AG08396 (cell line): ENCODE measurements at regions not wholly inside any gene's neighbourhood (a gene's known extent, or its start where the extent isn't known, plus 50 kb on each side); places are given as distances from the start of the nearest gene placed in this dataset.

Source experiments
- DNase-seq: peaks from one replicate; pipeline ENCODE4 v3.0.0; 2012; ENCODE audit warnings: low spot score, mixed read lengths

- DNase-seq = no peak
These were observed 131.2 kb downstream of the SNAPC1 start for GRCh38 chr14:61893371-61893940.

GRCh38 chr14:61894452-61895077, 132.3 kb downstream of the SNAPC1 start:
- peak; percentile 63 for DNase-seq

GRCh38 chr14:61897300-61897699, 135.1 kb downstream of the SNAPC1 start:
- no peak for DNase-seq

GRCh38 chr14:61898568-61898967, 136.3 kb downstream of the SNAPC1 start:
- DNase-seq = no peak

- DNase-seq = no peak
These were observed 137.3 kb downstream of the SNAPC1 start for GRCh38 chr14:61899497-61899896.

GRCh38 chr14:61904946-61905345, 142.7 kb downstream of the SNAPC1 start:
- DNase-seq = no peak

GRCh38 chr14:61911574-61911973, 149.4 kb downstream of the SNAPC1 start:
- DNase-seq = no peak

- DNase-seq = no peak
These were observed 156.8 kb downstream of the SNAPC1 start for GRCh38 chr14:61918998-61919397.

GRCh38 chr14:61923348-61923747, 161.1 kb downstream of the SNAPC1 start:
- peak; percentile 24 for DNase-seq

- DNase-seq = no peak
These were observed 162.8 kb downstream of the SNAPC1 start for GRCh38 chr14:61925043-61925442.

GRCh38 chr14:61925732-61926435, 163.7 kb downstream of the SNAPC1 start:
- no peak for DNase-seq

- DNase-seq = no peak
These were observed 164.8 kb downstream of the SNAPC1 start for GRCh38 chr14:61927060-61927459.

GRCh38 chr14:61927520-61927919, 165.3 kb downstream of the SNAPC1 start:
- peak; percentile 24 for DNase-seq

GRCh38 chr14:61928300-61928699, 166.1 kb downstream of the SNAPC1 start:
- DNase-seq = no peak

- DNase-seq = no peak
These were observed 166.5 kb downstream of the SNAPC1 start for GRCh38 chr14:61928701-61929100.

GRCh38 chr14:61929651-61930050, 167.4 kb downstream of the SNAPC1 start:
- DNase-seq = no peak

- no peak for DNase-seq
These were observed 168.1 kb downstream of the SNAPC1 start for GRCh38 chr14:61930101-61930857.

GRCh38 chr14:61932974-61933373, 170.8 kb downstream of the SNAPC1 start:
- no peak for DNase-seq

GRCh38 chr14:61934385-61934784, 172.2 kb downstream of the SNAPC1 start:
- peak; percentile 44 for DNase-seq

GRCh38 chr14:61939776-61940175, 177.6 kb downstream of the SNAPC1 start:
- DNase-seq = no peak

- DNase-seq = no peak
These were observed 178.6 kb downstream of the SNAPC1 start for GRCh38 chr14:61940666-61941420.
